ENCODE measurements at regions not wholly inside any gene's neighbourhood (a gene's known extent, or its start where the extent isn't known, plus 50 kb on each side); places are given as distances from the start of the nearest gene placed in this dataset.

GRCh38 chr13:105979131-105980011, 556.1 kb downstream of the EFNB2 start:
- DNase-seq (ENCODE audit: low read depth), result no peak

- DNase-seq (ENCODE audit: low read depth), result no peak
These were observed 561.1 kb downstream of the EFNB2 start for GRCh38 chr13:105974380-105974779.

DNA sequence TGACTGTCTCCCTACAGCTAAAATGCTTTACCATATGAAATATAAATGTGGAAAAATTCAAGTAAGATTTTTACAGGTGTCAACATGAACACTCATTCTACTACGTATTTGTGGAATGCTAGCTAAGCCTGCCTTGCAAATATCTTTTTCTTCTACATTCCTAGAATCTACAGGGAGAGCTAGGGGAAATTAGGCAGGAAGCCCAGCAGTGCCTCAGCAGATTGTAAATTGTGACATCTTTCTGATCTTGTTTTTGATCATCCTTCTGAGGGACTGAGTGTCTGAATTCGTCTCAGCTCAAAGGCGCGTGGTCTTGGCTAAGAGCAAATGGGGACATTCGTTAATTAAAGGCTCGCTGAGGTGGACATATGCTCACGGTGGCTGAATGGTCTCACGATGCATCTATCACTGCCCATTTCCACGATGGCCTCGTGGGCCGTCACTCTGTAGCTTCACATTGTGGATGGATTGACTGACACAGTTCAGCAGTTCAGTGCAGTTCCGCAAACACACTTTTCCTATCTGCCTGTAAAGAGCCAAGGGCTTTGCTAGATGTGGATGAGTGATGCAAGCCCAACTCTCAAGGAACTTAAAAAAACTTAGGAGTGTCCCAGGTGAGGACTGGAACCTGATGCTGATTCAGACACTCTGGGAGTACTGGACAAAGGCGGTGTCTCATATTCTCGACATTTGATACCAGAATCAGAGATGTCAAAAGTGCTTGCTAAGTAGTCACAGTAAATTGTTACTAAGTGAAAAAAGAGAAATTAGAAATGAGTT, 562.5 kb downstream of the EFNB2 start:
- DNase-seq (ENCODE audit: low read depth), result no peak

DNA sequence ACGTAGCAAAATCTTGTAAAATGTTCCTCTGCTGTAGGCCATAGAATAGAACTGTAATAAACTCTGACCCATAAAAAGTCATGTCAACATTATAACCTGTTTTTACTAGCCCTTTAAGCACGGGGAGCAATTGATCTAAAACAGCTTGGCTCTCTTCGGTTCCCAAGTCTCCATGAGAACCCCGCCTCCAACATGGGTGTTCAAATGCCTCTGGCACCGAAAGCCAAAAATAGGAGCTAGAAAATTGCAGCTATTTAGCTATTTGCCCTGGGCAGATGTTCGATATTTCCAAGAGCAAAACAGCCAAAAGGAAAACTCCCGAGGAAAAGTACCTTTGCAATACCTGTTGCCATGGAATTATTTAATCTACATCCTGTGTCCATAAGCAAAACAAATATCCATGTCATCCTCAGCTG, 563.1 kb downstream of the EFNB2 start:
- no peak for DNase-seq (ENCODE audit: low read depth)

DNA sequence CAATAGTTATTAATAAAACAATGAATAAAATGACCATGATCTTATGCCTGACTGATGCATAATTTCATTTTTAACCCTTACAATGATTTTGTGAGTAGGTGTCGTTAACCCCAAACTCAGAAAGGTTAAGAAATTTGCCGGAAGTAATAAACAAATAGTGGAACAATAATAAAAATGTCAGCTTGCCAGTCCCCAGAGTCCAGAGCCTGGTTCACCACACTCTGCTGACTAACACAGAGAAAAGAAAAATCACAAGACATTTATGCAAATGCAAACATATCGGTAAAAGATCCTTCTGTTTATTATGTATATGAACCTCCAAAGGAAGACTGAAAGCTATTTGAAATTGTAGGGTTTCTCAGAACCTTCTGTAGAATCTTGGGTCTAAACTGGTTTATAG, 563.7 kb downstream of the EFNB2 start:
- DNase-seq (ENCODE audit: low read depth), result no peak

DNA sequence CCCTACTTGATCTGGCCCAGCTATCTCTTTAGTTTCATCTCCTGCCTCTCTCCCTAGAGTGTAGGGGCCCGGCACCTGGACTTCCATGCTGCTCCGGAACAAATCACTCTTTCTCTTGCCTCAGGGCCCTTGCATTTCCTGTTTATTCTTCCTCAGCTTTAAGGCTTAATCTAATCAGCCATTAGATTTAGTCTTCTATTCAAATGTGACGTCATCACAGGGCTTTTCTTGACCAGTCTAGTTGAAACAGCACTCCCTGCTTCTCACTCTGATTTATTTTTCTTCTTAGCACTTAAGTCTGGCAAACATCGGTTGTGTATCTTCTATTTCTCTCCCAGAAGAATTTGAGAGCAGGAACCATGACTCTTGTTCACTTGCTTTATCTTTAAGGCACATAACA, 564.1 kb downstream of the EFNB2 start:
- DNase-seq (ENCODE audit: low read depth), result no peak

- DNase-seq (ENCODE audit: low read depth), result no peak
These were observed 565.7 kb downstream of the EFNB2 start for GRCh38 chr13:105969761-105970160.

GRCh38 chr13:105965910-105966309, 569.6 kb downstream of the EFNB2 start:
- DNase-seq (ENCODE audit: low read depth), result no peak

GRCh38 chr13:105962080-105962479, 573.4 kb downstream of the EFNB2 start:
- DNase-seq (ENCODE audit: low read depth), result no peak

- no peak for DNase-seq (ENCODE audit: low read depth)
These were observed 574.0 kb downstream of the EFNB2 start for GRCh38 chr13:105961438-105961837.

DNA sequence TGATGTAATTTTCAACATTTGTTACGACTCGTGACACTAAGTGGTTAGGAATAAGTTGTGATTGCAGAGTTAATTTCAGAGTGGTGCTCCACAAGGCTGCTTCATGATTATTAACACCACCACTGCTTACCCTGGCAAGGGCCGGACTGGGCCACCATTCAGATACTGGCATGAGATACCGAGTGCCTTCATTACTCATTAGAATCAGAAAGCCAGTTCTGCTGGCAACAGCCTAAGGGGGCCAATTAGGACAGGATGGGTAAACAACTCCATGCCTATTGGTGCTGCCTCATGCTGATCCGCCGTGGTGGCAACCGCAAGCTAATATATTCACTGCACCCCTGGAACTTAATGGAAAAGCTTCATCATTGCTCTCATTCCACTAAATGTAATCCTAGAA, 575.1 kb downstream of the EFNB2 start:
- no peak for DNase-seq (ENCODE audit: low read depth)

DNA sequence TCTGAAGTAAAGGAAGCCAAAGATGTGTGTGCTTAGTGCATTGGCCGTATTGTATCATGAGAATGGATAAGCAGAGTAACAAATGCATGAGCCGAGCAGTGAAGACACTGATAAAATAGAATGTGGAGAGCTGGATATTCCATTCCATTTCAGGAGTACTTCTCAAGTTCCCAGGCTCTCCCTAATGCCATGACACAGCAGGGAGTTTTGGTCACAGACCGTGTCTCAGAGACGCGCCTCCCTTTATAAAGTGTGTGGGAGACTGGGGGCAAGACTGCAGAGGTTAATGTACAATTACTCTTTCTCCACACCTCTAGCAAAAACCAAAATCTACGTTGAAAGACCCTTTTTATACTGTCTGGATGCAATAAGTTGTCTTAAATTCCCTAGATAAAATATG, 575.6 kb downstream of the EFNB2 start:
- DNase-seq (ENCODE audit: low read depth), result no peak

DNA sequence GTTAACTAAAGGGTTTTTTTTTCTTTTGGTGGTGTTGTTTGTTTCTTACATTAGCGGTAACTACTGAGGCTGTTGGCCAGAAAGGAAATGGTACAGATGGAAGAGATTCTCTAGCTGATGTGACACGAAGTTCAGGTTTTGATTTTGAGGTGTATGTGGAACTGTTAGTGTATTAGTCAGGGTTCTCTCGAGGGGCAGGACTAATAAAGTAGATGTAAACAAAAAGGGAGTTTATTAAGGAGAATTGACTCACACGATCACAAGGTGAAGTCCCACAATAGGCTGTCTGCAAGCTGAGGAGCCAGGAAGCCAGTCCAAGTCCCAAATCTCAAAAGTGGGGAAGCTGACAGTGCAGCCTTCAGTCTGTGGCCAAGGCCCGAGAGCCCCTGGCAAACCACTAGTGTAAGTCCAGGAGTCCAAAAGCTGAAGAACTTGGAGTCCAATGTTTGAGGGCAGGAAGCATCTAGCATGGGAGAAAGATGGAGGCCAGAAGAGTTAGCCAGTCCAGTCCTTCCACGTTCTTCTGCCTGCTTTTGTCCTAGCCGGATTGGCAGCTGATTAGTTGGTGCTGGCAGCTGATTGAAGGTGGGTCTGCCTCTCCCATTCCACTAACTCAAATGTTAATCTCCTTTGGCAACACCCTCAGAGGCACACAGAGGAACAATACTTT, 577.6 kb downstream of the EFNB2 start:
- no peak for DNase-seq (ENCODE audit: low read depth)

- DNase-seq (ENCODE audit: low read depth), result no peak
These were observed 578.5 kb downstream of the EFNB2 start for GRCh38 chr13:105956921-105957320.

- DNase-seq (ENCODE audit: low read depth), result no peak
These were observed 582.5 kb downstream of the EFNB2 start for GRCh38 chr13:105952973-105953290.

- no peak for DNase-seq (ENCODE audit: low read depth)
These were observed 583.1 kb downstream of the EFNB2 start for GRCh38 chr13:105952233-105952972.

- no peak for DNase-seq (ENCODE audit: low read depth)
These were observed 587.3 kb downstream of the EFNB2 start for GRCh38 chr13:105948143-105948542.

- DNase-seq (ENCODE audit: low read depth), result no peak
These were observed 594.6 kb downstream of the EFNB2 start for GRCh38 chr13:105940882-105941281.

DNA sequence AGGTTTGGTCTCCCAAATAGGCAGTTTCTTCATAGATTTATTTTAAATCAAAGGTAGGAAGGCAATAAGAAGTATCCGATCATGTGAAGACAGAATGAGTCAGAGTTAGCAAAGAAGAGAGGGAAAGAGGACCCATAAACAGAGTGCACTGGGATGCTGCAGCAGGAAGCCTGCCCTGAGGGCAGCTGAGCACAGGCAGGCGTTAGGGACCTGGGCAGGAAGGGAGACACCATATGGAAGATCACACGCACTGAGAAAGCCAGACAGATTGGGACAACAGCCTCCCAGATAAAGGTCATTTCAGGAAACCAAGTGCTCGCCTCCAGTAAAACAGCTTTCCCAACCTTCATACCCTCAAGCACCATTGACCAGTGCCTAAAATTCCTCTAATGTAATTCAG, 598.0 kb downstream of the EFNB2 start:
- no peak for DNase-seq (ENCODE audit: low read depth)

GRCh38 chr13:105936816-105937215, 598.6 kb downstream of the EFNB2 start:
- DNase-seq (ENCODE audit: low read depth), result no peak

DNA sequence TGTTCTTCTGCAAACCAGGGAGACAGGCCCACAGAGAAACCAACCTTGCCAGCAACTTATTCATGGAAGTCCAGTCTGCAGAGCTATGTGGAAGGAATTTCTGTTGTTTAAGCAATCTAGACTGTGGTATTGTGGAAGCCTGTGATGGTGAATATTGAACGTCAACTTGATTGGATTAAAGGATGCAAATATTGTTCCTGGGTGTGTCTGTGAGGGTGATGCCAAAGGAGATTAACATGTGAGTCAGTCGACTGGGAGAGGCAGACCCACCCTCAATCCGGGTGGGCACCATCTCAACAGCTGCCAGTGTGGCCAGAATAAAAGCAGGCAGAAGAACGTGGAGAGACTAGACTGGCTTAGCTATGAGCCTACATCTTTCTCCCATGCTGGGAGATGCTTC, 606.0 kb downstream of the EFNB2 start:
- DNase-seq (ENCODE audit: low read depth), result no peak

- DNase-seq (ENCODE audit: low read depth), result no peak
These were observed 606.6 kb downstream of the EFNB2 start for GRCh38 chr13:105928901-105929300.

Measured in GM04503 (cell line).